Uterus (tissue), 3 donors: ENCODE measurements at regions not wholly inside any gene's neighbourhood (a gene's known extent, or its start where the extent isn't known, plus 50 kb on each side); places are given as distances from the start of the nearest gene placed in this dataset.

Experiments used
- DNase-seq, 2 donors: peaks; one replicate each; pipeline ENCODE4 v3.0.0-alpha.2; 2019 to 2020
- H3K27ac ChIP-seq, 2 donors: fragments of 200-600 bp; sonication (generic); 1 replicate in 1 of 2; 2 replicates in 1 of 2; pipeline ENCODE4 v1.5.1; 2016 to 2018
- H3K27me3 ChIP-seq, 2 donors: fragments of 200-600 bp; sonication (generic); one replicate each; pipeline ENCODE4 v1.5.1; 2018 to 2019; ENCODE audit warnings: control low read depth in 1 of 2
- H3K36me3 ChIP-seq, 2 donors: fragments of 200-600 bp; sonication (generic); one replicate each; pipeline ENCODE4 v1.5.1; 2019; ENCODE audit warnings: control low read depth in 1 of 2
- H3K4me1 ChIP-seq, 2 donors: fragments of 200-600 bp; sonication (generic); one replicate each; pipeline ENCODE4 v1.5.1; 2018 to 2019; ENCODE audit warnings: control low read depth in 1 of 2
- H3K4me3 ChIP-seq, 2 donors: fragments of 200-600 bp; sonication (generic); 1 replicate in 1 of 2; 2 replicates in 1 of 2; pipeline ENCODE4 v1.5.1; 2018 to 2019; ENCODE audit warnings: mild to moderate bottlenecking in 1 of 2
- H3K9me3 ChIP-seq, 2 donors: fragments of 200-600 bp; sonication (generic); one replicate each; pipeline ENCODE4 v1.5.1; 2019; ENCODE audit warnings: control low read depth in 1 of 2
- POLR2A ChIP-seq, 2 donors: fragments of 450-650 bp; IDR thresholded peaks; one replicate each; pipeline ENCODE4 v1.6.1; 2016; ENCODE audit warnings: antibody characterized with exemption in 2 of 2, mild to moderate bottlenecking in 1 of 2, moderate library complexity in 1 of 2
- intact Hi-C: fragments of 100-400 bp; cut with DNase I; formaldehyde crosslinking; loops from one replicate; pipeline ENCODE4 v1.15.1; 2023; ENCODE audit warnings: low total_unique reads
- TF ChIP-seq, protein P1 (sequence below), 4 experiments: fragments of 200-600 bp in 2 of 4; fragments of 450-650 bp in 2 of 4; sonication (generic) in 2 of 4; IDR thresholded peaks; one replicate each; pipeline ENCODE4 v1.5.1; 2016 to 2019; ENCODE audit warnings: antibody characterized with exemption in 4 of 4, mild to moderate bottlenecking in 2 of 4, moderate library complexity in 1 of 4
- donor health status: DM: yes; HTN: yes; CAD: no.

DNA sequence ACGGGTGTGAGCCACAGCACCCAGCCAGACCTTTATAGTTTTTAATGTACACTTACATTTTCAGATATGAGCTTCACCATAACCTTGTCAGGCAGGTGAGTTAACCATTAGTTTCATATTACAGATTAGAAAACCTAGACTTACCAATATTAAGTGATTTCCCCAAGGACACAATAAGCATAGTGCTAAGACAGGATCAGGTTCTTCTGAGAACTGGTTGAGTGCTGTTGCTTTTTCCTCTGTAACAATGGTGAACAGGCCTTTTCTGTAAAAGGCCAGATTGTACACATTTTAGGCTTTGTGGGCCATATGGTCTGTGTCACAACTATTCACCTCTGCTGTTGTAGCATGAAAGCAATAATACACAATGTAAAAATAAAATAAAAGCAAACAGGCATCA, 332.0 kb downstream of the PIK3C3 start:
- Histone ChIP-seq H3K27me3 (no peaks in the 10 kb centered on the region), H3K9me3 (no peaks in the 10 kb centered on the region), H3K36me3 (no peaks in the 10 kb centered on the region), H3K4me1 (no peaks in the 10 kb centered on the region), H3K27ac (no peak overlapping the region), H3K4me3 (no peak overlapping the region)
- no peak for DNase-seq
- intact Hi-C loops = no loop called here
- TF ChIP-seq, protein P1, sequence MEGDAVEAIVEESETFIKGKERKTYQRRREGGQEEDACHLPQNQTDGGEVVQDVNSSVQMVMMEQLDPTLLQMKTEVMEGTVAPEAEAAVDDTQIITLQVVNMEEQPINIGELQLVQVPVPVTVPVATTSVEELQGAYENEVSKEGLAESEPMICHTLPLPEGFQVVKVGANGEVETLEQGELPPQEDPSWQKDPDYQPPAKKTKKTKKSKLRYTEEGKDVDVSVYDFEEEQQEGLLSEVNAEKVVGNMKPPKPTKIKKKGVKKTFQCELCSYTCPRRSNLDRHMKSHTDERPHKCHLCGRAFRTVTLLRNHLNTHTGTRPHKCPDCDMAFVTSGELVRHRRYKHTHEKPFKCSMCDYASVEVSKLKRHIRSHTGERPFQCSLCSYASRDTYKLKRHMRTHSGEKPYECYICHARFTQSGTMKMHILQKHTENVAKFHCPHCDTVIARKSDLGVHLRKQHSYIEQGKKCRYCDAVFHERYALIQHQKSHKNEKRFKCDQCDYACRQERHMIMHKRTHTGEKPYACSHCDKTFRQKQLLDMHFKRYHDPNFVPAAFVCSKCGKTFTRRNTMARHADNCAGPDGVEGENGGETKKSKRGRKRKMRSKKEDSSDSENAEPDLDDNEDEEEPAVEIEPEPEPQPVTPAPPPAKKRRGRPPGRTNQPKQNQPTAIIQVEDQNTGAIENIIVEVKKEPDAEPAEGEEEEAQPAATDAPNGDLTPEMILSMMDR (IDR thresholded peaks at IDR 0.05) = no peak
- no peak for TF ChIP-seq POLR2A (IDR thresholded peaks at IDR 0.05)

DNA sequence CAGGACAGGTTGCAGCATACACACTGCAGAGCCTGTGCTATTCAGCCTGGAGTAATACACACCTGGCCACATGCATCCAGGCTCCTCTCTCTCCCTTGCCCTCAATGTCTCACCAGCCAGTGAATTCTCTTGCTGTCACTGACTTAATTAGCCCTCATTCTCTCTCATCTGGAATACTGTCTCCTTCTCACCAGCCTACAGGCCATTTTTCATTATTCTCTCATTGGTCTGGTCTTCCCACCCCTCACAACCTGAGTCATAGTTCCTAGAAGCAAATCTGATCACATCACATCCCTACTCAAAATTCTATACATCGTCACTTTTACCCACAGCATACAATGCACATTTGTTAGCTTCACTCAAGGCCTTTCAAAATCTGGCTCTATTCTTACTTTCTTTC, 333.1 kb downstream of the PIK3C3 start:
- intact Hi-C loops = no loop called here
- TF ChIP-seq POLR2A (IDR thresholded peaks at IDR 0.05) = no peak
- TF ChIP-seq, protein P1 (IDR thresholded peaks at IDR 0.05) = no peak
- Histone ChIP-seq H3K9me3 (no peaks in the 10 kb centered on the region), H3K36me3 (no peaks in the 10 kb centered on the region), H3K4me1 (no peaks in the 10 kb centered on the region), H3K27me3 (no peaks in the 10 kb centered on the region), H3K27ac (no peak overlapping the region), H3K4me3 (no peak overlapping the region)
- no peak for DNase-seq

DNA sequence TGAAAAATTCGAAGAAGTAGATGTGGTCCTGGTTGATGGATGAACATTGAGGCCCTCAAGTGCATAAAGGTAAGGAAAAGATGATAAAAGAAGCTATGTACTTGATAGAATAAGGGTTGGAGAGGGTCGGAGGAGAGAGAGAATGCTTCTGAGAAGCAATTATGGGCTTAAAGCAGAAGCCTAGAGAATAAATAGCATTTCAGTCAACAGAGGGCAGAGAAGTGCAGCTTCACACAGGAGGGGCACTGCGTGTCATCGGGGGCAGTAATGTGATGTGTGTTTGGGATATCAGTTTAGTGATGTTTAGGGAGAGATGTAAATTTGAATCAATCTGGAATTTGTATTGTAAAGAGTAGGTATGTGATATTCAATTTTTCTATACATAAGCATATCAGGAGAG, 334.5 kb downstream of the PIK3C3 start:
- Histone ChIP-seq H3K27me3 (no peaks in the 10 kb centered on the region), H3K36me3 (no peaks in the 10 kb centered on the region), H3K27ac (no peak overlapping the region), H3K4me1 (no peaks in the 10 kb centered on the region), H3K4me3 (no peak overlapping the region), H3K9me3 (no peaks in the 10 kb centered on the region)
- TF ChIP-seq POLR2A (IDR thresholded peaks at IDR 0.05) = no peak
- TF ChIP-seq, protein P1 (IDR thresholded peaks at IDR 0.05) = no peak
- intact Hi-C loops = no loop called here
- no peak for DNase-seq

DNA sequence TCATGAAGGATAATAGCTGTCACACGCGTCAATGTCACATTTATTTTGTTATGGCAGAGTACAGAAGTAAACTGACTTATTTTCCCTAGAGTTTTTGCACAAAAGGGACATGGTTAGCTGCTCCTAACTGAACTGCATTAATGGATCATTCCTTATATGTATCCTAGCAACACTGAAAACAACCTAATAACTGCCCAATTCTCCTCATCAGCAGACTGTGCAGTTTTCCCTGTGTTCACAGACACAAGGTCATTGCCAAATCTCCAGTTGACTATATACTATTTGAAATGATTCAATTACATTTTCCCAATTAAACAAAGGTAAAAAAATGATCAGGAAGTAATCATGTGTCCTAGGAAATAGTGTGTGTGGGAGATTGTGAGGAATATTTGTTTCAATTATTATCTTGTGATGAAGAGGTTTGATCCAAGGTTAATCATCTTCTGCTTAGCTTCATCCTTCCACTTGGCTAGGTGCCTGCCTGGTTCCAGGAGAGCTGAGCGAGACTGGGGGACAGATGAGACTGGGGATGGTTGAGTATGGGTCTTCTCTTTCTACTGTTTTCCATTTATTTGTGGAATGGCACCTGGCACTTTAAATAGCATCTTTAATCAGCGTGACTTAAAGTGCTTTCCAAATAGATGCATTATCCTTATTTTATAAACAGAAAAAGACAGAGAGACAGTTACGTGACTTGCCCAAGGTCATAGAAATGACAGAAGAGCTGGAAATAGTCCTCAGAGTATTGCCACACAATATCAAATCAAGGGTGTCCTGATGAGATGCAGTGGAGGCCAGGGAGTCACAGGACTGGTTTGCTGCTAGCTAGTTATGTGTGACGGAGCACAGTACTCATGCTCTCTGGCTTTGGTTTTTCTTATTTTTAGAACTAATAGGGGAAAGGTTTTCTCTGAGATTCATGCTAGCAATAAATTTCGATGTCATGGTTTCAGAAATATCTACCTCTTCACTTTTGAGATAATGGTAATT, 335.6 kb downstream of the PIK3C3 start:
- no peak for DNase-seq
- H3K4me3 ChIP-seq = no peak overlapping the region
- no peaks in the 10 kb centered on the region for H3K36me3 ChIP-seq
- TF ChIP-seq, protein P1 (IDR thresholded peaks at IDR 0.05) = no peak
- no peak for TF ChIP-seq POLR2A (IDR thresholded peaks at IDR 0.05)
- H3K4me1 ChIP-seq = no peaks in the 10 kb centered on the region
- no peaks in the 10 kb centered on the region for H3K9me3 ChIP-seq
- intact Hi-C loops = no loop called here
- H3K27me3 ChIP-seq = no peaks in the 10 kb centered on the region
- no peak overlapping the region for H3K27ac ChIP-seq

DNA sequence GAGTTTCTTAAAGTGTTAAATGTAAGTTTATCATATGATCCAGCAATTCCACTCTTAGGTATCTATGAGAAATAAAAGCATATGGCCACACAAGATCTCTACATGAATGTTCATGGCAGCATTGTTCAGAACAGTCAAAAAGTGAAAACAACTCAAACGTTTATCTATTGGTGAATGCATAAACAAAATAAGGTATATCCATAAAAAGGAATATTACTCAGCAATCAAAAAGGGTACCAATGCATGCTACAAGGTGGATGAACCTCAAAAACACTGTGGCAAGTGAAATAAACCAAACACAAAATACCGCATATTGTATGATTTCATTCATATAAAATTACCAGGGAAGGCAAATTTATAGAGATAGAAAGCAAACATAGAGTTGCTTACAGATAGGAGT, 337.6 kb downstream of the PIK3C3 start:
- intact Hi-C loops = no loop called here
- no peak overlapping the region for H3K4me3 ChIP-seq
- TF ChIP-seq, protein P1 (IDR thresholded peaks at IDR 0.05) = no peak
- TF ChIP-seq POLR2A (IDR thresholded peaks at IDR 0.05) = no peak
- H3K4me1 ChIP-seq = no peaks in the 10 kb centered on the region
- H3K27me3 ChIP-seq = no peaks in the 10 kb centered on the region
- no peaks in the 10 kb centered on the region for H3K36me3 ChIP-seq
- no peak for DNase-seq
- H3K27ac ChIP-seq = no peak overlapping the region
- no peaks in the 10 kb centered on the region for H3K9me3 ChIP-seq
